Mucosa of gallbladder (tissue), 1 donor: ENCODE measurements at regions not wholly inside any gene's neighbourhood (a gene's known extent, or its start where the extent isn't known, plus 50 kb on each side); places are given as distances from the start of the nearest gene placed in this dataset.

Experiments used
- DNase-seq: peaks from one replicate; pipeline ENCODE4 v3.0.0-alpha.2; 2020; ENCODE audit warnings: low spot score
- donor health status: DM: no; HTN: no; CAD: no.

DNA sequence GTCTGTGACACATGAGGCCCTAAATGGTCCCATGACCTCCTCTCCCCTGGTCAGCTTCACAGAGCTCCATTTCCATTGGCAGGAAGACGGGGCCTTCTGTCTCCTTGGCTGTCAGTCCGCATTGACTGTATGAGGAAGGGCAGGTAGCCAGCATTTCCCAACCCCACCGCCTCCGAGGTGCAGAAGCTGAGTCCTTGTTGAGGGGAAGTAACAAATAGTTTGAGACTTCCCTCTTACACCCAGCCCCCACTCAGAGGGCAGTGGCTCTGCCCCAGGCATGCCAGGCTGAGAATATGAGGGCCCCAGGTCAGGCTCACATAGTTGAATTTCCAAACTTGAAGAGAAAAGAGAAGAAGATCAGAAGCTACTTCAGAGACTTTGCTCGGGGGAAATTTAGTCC, 611.1 kb downstream of the BRD1 start:
- DNase-seq: no peak

DNA sequence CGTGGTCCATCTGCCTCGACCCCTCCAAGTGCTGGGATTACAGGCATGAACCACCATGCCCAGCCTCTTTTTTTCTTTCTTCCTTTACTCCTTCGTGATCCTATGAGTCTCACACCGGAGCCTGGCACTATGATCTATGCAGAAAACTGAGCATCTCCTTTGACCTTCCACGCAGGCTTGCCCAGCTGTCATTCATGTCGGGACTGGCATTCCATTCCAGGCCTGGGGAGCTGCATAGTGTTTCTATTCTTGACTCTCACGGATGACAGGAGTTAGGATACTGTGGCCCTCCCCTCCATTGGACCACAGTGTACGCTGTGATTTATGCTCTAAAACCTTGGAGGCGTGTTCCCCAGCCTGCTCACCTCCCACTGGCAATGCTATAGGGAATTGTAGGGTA, 611.8 kb downstream of the BRD1 start:
- DNase-seq: no peak

DNA sequence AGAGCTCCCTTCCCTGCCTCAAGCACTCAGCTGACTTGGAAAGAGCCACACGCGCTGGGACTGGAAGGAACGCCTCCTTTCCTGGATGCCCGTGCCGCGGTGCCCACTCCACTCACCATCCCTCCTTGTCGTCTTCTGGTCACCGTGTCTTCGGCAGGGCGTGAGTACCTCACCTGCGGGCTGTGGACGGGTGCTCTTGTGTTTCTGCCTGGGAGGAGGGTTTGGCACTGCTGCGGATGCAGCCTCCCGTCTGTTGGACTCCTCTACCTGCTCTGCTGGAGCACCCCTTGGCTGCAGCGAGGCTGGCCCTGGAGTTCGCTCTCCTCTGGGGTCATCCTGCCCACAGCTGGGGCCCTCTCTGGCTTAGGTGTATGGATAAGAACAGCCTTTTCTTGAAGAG, 612.7 kb downstream of the BRD1 start:
- no peak for DNase-seq

DNA sequence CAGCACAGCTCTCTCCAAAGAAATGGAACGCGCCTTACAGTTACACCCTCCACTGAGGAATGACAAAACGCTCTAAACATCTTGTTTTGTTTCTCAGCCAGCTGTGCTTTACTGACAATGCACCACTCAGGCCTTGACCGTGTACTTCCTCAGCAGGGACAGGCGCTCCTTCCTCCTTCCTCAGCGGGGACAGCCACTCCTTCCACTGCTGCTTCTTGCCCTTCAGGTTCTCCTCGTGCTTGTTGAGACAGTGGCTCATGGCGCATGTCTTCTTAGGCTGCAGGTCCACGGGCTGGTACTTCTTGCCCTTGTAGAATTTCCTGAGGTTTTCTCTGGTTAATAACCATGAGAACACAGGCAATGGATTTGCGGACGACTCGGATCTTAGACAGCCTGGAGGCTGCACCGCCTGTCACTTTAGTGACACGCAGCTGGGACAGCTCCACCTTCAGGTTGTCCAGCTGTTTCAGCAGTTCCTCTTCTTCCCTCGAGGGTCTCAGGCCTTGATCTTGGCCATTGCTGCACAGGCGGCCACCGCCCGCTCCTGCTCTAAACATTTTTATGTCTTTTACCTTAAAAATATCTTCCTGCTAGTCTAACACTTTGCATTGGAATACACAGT, 613.8 kb downstream of the BRD1 start:
- no peak for DNase-seq

DNA sequence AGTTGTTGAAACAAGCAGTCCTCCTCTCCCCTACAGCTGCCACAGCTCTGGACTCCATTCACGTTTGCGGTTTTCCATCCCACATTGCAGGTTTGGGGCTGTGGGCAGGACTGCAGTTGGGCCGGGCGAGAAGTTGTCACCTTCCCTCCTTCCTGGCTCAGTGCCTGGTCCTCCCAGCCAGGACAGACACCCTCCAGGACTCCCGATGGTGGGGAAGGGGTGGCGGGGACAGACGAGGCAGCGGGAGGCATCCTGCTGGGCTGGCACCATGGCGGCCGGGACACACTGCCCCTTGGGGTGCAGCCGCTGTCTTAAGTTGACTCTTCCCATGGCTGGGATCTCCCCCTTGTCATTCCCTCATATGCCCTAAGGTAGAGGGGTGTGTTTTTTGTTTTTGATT, 615.2 kb downstream of the BRD1 start:
- no peak for DNase-seq

DNA sequence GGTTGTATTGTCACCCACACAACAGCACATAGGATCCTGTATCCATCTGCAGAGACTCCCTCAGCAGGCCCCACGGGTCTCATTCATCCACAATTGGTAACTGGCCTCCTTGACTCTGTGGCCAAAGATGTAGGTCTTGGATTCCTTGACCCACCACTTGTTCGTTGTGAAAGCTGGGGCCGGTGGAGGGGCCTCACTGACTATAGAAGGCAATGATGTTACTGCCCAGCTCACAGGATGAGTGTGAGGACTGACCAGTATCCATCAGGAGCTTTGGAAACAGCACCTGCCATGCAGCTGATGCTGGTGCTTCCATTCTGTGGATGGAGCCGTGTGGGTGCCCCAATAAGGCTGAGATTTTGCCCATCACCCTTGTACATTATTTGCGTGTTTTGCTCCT, 615.7 kb downstream of the BRD1 start:
- DNase-seq: no peak

DNA sequence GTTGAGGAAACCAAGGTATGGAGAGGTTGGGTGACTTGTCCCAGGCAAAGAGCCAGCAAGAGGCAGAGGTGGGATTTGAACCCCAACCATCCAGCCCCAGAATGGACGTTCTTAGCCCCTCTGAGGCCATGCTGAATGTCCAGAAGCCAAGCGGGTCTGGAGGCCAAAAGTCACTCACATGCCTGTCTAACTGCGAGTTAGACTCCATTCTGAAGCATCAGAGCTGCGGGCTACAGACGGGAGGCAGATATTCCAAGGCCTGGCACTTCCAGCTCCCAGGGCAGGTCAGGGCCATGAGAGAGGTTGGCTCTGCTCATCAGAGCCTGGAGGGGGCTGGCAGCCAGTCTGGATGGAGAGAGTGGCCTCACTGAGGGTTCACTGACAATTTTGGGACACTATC, 616.5 kb downstream of the BRD1 start:
- no peak for DNase-seq

DNA sequence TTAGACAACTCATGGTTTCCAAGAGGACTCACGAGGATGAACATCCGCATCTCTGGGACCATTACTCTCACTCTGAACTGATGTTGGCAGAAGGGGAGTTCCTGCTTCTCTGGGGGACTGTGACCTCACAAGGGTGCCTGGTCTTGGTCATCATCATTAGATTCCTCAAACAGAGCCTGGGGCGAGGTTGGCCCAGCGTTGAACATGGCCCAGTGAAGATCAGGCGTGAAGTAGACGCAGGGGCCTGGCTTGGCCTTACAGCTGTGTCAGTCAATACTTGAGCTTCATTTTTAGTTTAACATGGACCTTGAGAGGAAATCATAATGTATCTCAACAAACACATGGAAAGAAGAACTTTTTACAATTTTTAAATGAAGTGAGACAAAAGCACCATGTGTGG, 617.1 kb downstream of the BRD1 start:
- no peak for DNase-seq

DNA sequence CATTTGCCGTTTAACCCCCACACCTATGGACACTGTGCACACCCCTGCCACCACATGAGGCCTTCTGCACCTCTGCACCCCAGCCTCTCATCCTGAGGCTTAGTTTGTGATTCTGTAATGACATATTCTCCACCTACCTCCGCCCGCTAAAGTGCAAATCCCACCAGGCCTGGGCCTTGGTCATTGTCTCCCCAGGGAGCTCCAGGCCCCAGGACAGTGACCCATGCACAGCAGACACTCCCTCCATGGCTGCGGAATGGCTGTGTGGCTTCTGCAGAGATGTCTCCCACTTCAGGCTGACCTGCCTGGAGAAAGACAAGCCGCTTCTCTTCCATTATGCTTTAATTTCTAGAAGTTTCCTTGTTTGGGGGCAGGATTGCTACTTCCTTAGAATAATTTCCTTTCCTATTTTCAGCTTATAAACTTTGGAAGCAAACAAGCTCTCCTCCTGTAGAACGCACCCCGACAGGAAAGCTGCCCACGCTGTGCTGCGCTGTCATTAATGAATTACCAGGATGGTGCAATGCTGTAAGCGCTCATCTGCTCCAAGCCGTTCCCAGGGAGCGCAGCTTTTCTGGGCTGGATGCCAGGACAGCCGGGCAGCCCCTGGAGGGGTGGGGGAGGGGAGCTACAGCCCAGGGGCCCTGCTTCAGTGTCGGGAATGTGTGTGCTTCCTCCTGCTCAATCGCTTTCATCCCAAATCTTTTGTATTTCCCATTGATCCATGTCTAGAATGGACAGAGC, 618.0 kb downstream of the BRD1 start:
- DNase-seq: no peak

DNA sequence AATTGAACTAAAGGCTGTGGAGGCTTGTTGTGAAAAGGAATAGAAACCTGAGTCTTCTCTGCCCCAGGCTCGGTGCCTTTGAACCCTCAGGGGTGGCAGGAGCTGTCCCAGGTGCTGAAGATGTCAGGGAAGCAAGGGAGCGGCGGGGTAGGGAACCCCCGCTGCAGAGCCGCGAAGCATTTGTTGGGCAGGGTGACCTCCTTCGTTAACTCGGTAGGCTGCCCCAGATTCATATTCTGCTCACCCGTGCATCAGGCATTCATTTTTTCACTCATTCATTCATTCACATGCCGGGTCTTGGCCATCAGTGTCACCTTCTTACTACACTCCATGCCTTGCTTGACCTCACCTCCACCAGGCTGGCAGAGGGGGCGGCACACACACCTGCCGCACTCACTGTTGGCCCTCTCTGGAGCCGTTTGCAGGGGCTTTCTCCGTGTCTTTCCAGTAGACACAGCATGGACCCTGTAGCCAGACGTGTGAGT, 618.9 kb downstream of the BRD1 start:
- DNase-seq: no peak

DNA sequence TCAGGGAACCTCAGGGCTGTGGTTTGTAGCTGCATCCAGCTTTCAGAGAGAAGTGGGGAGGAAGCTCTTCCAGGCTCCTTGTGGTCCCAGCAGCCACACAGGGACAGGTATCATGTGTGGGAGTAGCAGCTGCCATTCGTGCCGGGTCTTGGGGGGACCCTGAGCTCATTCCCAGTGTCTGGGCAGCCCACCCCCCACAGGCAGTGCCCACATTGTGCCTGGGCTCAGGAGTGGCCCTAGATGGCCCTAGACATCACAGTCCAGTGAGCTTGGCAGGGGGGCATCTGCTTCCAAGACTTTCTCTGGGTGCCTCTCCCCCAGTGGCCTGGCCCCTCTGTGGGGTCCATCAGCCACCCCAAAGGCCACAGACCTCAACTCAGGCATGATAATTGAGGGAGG, 619.7 kb downstream of the BRD1 start:
- no peak for DNase-seq

DNA sequence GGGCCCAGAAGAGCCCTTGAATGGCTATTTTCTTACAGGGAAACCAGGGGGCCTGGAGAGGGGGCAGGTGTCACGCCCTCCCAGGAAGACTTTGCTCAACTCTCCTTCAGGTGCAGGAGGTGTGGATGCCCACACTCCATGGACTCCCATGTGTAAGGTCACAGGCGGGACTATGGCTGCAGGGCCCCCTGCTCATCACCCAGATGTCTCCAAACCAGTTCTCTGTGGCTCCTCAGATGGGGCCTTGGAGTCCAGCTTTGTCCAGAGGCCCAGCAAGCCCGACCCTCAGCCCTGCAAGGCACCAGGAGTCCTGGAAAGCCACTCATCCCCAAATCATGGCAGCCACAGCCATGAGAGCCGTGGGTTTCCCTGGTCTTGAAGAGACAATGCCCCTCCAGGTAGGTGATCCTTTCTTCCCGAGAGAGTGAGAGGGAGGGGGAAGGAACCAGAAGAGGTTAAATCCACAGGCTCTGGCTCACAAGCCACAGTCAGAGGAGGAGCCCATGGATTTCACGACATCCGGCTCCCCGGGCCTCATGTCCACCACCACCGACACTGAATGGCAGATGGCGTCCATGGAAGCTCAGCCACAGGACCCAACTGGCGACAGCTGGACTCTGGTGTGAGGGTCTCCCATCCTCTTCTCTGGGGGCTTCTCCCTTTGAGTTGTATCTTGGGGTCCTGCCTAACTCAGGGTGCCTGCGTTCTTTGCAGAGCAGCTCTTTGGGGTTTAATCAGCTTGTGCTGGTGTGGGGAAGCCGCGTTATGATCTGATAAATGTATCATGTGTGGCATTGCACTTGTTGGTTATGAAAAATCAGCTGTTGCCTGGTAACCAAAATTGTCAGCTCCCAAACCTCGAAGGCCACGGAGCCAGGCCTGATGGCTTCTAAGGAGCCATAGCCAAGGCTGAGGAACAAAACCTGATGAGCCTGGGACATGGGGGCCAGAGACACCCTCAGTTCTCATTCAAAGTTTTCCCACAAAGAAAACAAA, 620.4 kb downstream of the BRD1 start:
- DNase-seq: no peak

DNA sequence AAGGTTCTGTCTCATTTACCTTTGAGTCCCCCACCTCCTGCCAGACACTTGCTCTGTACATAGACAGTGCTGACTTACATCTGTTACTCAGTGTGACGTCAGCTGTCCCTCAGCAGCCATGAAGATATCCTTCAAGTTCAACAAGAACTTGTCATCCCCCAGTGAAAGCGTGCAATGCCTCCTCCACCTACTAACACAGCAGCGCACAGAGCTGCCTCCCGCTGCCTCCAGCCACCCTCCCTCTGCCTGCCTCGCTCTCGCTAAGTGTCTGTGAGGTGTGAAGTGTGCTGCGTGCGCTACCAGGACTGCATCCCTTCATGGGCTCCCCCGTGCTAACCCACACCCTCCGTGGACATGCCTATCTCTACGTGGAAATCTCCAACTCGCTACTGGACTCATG, 621.4 kb downstream of the BRD1 start:
- no peak for DNase-seq

DNA sequence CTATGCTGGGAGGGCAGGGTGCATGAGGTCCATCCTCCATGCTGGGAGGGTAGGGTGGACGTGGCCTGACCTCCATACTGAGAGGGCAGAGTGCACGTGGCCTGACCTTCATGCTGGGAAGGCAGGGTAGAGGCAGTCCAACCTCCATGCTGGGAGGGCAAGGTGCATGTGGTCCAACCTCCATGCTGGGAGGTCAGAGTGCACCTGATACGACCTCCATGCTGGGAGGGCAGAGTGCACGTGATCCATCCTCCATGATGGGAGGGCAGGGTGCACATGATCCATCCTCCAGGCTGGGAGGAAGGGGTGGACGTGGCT, 622.2 kb downstream of the BRD1 start:
- no peak for DNase-seq

DNA sequence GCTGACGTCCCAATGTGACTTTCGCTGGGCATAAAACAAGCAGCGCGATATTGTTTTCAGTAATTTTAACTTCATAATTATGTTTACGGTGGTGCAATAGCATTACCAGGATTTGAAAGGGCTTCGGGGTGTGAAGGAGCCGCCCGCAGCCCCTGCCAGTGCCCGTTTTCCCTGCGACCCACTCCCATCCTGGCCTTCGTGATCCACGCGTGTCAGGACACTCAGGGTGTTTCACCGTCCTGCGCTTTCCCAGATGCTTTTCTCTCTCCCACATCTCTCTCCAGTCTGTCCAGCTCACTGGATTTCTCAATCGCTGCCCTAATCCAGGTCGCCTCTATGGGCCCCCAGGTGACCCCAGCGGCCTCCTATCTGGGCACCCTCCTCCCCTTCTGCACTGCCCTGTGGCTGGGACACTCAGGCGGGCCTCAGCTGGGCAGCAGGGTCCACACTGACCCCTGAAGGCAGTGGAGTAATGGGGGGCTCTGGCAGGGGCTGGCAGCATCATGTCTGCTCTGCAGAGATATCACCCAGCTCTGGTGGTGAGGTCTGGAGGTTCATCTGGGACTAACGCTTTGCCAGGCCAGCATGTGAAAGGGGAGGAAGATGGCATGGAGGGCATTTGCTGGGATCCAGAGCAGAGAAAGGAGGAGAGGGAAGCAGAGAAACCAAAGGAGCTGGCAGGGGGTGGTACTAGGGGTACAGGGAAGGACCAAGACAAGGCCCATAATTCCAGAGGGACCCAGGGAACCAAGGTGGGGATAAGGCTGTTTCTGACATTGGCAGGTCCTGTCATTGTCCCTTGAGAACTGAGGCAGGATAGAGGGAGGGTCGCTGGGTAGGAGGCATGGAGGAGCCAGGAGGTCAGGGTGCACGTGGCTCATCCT, 622.8 kb downstream of the BRD1 start:
- DNase-seq: no peak

DNA sequence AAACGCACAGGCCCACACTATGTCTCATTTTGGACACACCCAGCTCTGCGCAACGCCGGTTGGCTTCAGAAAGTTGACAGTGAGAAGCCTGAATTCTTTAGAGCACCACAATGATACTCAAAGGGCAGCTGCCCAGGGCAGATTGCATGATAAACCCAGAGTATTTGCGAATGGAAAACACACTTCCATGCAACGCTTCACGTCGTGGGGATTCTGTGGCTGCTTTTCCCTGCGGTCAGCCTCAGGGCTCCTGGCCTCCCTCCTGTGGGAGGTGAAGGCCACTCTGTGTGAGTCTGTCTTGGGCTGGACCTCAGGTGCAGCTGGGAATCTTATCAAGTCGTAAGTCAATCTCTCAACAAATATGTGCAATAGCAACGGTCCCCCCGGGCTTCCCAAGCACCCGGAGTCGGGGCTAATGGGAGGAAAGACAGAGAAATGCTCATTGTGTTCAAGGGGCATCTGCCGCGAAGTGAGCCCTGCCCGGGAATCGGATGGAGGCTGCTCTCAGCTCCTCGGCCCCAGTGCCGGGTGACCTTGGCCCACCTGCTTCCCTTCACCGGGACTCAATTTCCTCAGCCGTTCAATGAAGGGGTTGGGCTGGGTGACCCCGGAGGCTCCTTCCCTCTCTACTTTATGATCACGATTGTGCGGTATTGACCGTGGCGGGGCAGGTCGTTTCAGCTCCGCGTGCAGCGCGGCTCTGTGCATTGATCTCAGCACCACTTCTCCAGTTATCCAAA, 623.6 kb downstream of the BRD1 start:
- DNase-seq: no peak

DNA sequence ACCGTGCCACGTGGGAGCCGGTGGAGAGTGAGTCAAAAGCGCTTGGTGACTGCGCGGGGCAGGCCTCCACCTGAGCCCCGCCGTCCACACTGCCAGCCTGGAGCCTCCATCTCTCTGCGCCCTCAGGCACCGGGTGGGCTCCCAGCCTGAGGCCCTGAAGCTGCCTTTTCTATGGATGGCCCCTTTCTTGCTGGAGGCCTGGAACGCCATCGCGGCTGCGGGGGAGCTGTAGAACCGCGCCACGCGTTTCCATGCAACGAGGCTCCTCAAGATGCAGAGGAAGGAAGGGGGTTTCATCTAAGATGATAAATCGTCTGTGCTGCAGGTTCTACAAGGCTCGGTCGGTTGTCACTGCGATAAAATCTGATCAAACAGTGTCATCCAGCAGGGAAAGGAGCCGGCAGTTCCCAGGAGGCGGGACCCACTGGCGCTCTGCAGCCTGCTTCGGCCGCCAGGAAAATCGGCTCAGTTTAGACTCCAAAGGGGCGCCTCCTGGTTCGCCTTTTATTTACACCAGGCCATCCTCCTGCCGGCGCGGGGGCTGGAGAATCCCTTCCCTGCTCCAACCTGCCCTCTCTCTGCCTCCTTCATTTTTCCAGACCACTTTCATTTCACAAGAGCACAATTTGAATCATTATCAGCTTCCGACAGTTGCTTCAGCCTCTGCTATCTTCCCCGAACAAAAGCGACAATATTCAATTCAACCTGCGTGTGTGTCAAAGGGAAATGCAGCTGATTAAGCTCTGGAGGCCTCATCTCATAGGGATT, 624.4 kb downstream of the BRD1 start:
- no peak for DNase-seq

DNA sequence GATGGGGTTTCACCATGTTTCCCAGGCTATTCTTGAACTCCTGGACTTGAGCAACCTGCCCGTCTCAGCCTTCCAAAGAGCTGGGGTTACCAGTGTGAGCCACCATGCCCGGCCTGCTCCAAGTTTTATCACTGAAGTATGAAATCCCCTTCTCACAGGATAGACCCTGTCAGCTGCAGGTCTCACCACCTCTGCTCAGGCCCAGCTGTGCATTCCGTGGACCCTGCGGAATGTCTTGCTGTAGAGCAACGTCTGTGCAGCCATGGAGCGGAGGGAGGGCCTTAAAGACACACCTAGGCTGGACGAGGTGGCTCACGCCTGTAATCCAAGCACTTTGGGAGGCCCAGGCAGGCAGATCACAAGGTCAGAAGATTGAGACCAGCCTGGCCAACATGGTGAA, 625.4 kb downstream of the BRD1 start:
- no peak for DNase-seq

DNA sequence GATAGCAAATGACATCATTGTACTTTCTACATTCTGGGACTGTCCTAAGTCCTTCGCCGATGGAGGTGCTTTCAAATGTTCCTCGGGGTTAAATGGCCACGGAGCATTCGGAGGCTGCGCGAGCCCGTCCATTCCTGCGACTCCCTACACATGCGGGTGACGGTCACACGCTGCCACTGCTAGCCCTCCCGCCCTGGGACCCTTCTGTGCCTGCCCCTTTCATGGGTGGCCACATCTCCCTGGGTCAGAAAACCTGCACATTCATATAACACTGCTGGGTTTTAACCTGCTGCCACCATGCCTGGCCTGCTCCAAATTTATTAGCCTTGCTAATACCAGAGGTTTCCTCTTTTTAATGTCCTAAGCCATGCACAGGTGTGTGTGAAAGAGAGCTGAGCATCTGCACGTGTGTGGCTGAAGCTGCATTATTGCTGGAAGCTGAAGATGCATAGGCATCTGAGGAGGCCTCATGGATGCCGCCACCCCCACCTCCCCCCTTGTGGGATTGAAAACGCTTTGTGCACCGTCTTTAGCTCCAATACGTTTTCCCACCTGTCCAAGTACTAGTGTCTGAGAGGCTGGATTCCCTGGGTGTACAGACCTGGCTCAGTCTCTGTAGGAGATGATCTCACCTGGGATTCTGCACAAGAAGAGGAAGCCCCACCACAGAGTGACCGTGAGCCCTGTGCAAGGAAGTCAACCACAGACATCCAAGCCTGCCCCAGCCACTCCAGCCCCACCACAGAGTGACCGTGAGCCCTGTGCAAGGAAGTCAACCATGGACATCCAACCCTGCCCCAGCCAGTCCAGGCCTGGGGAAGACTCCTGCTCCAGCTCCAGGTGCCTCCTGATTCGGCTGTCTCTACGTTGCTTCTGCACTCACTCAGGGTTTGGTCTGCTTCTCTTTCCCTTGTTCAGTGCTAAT, 626.4 kb downstream of the BRD1 start:
- no peak for DNase-seq
